Lung (tissue), 11 donors: ENCODE measurements at regions not wholly inside any gene's neighbourhood (a gene's known extent, or its start where the extent isn't known, plus 50 kb on each side); places are given as distances from the start of the nearest gene placed in this dataset.
A peak's percentile ranks its signal among the peaks of the same experiment; 100 is the strongest.

Experiments
- ATAC-seq: fragments of 200-7000 bp; cut with Tn5 transposase; one replicate; pipeline ENCODE4 v1.9.1; 2020; ENCODE audit warnings: moderate number of reproducible peaks; ENCODE audit not compliant: insufficient read depth, low FRiP score
- DNase-seq, 3 donors: peaks; one replicate each; pipeline ENCODE4 v3.0.0-alpha.2; 2013 to 2017
- H3K27ac ChIP-seq, 2 donors: one replicate each; pipeline ENCODE4 v1.5.1; 2013; ENCODE audit warnings: mild to moderate bottlenecking in 2 of 2, moderate library complexity in 2 of 2, control low read depth in 1 of 2, inconsistent platforms in 1 of 2, low read depth in 1 of 2, low read length in 1 of 2
- H3K27me3 ChIP-seq, 3 donors: one replicate each; pipeline ENCODE4 v1.5.1; 2013; ENCODE audit warnings: low read length in 2 of 3; ENCODE audit not compliant: control insufficient read depth in 3 of 3, insufficient read depth in 3 of 3
- H3K36me3 ChIP-seq, 4 donors: one replicate each; pipeline ENCODE4 v1.5.1; 2013; ENCODE audit warnings: low read length in 4 of 4, mild to moderate bottlenecking in 1 of 4, moderate library complexity in 1 of 4; ENCODE audit not compliant: control insufficient read depth in 4 of 4, insufficient read depth in 4 of 4
- H3K4me1 ChIP-seq, 5 donors: one replicate each; pipeline ENCODE4 v1.5.1; 2013; ENCODE audit warnings: low read length in 5 of 5, mild to moderate bottlenecking in 2 of 5, moderate library complexity in 1 of 5; ENCODE audit not compliant: control insufficient read depth in 5 of 5, insufficient read depth in 5 of 5
- H3K4me3 ChIP-seq: one replicate; pipeline ENCODE4 v1.5.1; 2013; ENCODE audit warnings: mild to moderate bottlenecking, control low read depth, moderate library complexity
- H3K9ac ChIP-seq, 2 donors: one replicate each; pipeline ENCODE4 v1.5.1; 2013; ENCODE audit warnings: low read length in 2 of 2, control low read depth in 1 of 2; ENCODE audit not compliant: insufficient read depth in 1 of 2
- H3K9me3 ChIP-seq, 4 donors: one replicate each; pipeline ENCODE4 v1.5.1; 2013; ENCODE audit warnings: low read length in 3 of 4, mild to moderate bottlenecking in 1 of 4, moderate library complexity in 1 of 4; ENCODE audit not compliant: control insufficient read depth in 4 of 4, insufficient read depth in 3 of 4
- WGBS, 2 donors: extraction: QIAGEN DNeasy Blood & Tissue Kit; methylation state at CpG; one replicate each; pipeline ENCODE4 v1.1.7; 2013; 5-methylcytosine and 5-hydroxymethylcytosine counted together
- TF ChIP-seq, protein P1 (sequence below): IDR thresholded peaks from 2 replicates; pipeline ENCODE4 v1.5.1; 2012; ENCODE audit warnings: mild to moderate bottlenecking; ENCODE audit errors: control extremely low read depth, extremely low read depth
- donor health status: control.
- donor health status: control.
- donor health status: Bipolar disorder and iron deficiency.
- donor health status: healthy.
- donor health status: DM: yes; HTN: yes; CAD: no.

DNA sequence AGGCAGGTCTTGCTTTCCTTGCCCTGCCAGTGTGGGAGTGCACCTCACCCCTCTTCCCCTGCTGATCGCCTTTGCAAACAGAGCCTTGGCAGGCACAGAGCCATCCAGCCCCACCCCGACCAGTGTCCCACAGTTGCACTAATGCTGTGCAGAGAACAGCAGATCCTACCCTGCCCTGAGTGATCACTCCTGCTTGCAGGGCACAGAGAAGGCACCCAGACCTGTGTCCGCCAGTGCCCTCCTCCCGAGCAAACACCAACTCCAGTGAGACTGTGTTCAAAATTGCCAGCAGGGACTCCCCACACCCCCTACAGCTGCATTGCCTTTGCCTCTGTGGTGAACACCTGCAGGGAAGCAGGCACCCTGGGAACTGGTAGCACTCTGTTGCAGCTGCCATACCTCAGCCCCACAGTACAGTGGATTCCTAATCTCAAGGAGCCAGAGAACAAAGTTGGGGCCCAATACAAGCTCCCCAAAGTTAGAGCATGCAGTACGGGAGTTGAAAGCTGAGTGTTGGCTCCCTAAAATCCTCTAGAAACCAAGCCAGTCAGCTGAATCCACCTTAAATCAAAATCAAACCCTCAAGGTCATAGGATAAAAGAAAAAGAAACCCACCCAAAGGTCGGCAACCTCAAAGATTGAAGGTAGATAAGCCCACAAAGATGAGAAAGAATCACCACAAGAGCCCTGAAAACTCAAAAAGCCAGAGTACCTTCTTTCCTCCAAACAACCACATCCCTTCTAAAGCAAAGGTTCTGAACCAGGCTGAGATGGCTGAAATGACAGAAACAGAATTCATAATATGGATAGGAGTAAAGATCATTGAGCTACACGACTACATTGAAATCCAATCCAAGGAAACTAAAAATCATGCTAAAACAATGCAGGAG is 92.9 kb upstream of the PIK3R1 start:
- no peak overlapping the region for H3K27ac ChIP-seq
- H3K9ac ChIP-seq: no peak overlapping the region
- ATAC-seq (no peak), DNase-seq (no peak)
- TF ChIP-seq, protein P1, sequence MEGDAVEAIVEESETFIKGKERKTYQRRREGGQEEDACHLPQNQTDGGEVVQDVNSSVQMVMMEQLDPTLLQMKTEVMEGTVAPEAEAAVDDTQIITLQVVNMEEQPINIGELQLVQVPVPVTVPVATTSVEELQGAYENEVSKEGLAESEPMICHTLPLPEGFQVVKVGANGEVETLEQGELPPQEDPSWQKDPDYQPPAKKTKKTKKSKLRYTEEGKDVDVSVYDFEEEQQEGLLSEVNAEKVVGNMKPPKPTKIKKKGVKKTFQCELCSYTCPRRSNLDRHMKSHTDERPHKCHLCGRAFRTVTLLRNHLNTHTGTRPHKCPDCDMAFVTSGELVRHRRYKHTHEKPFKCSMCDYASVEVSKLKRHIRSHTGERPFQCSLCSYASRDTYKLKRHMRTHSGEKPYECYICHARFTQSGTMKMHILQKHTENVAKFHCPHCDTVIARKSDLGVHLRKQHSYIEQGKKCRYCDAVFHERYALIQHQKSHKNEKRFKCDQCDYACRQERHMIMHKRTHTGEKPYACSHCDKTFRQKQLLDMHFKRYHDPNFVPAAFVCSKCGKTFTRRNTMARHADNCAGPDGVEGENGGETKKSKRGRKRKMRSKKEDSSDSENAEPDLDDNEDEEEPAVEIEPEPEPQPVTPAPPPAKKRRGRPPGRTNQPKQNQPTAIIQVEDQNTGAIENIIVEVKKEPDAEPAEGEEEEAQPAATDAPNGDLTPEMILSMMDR: no peak
- H3K4me3 ChIP-seq: no peak overlapping the region
- H3K9me3 ChIP-seq: no peaks in the 10 kb centered on the region
- no peaks in the 10 kb centered on the region for H3K36me3 ChIP-seq
- no peaks in the 10 kb centered on the region for H3K27me3 ChIP-seq
- H3K4me1 ChIP-seq: peaks cover 0 to 7% (median 0%) of the 10 kb centered on the region in 5 donors
- 80 to 90% methylated on average over 7 of the region's 7 CpGs for WGBS, 2 donors

DNA sequence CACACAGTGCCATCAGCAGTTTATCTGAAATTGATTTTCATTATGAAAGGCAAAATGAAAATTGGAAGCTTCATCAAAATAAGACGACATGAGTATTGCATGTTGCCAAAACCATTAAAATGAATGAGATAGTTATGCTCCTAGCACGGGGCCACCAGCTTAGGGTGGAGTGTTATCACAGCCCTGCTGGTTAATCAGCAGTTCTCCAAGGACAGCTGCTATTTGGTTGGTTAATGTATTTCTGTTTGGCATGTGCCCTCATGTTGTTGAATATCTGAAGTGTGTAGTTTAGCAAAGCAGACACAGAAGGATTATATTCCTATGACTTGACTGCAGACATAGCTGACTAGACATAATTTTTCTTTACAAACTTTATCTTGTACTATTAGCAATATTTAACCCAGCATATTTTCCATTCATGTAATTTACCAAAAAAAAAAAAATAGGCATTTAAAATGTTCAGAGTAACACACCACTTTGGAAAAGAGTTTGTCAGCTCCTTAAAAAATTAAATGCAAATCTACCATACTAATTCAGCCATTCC is 98.6 kb upstream of the PIK3R1 start:
- H3K4me3 ChIP-seq: no peak overlapping the region
- ATAC-seq (no peak), DNase-seq (peak in 1 of 3 donors; percentile 7)
- 66 to 76% methylated on average over 2 of the region's 2 CpGs for WGBS, 2 donors
- H3K36me3 ChIP-seq: no peaks in the 10 kb centered on the region
- no peaks in the 10 kb centered on the region for H3K4me1 ChIP-seq
- TF ChIP-seq, protein P1: no peak
- H3K9me3 ChIP-seq: peaks cover 0 to 2% (median 0%) of the 10 kb centered on the region in 4 donors
- no peak overlapping the region for H3K27ac ChIP-seq
- no peak overlapping the region for H3K9ac ChIP-seq
- no peaks in the 10 kb centered on the region for H3K27me3 ChIP-seq

DNA sequence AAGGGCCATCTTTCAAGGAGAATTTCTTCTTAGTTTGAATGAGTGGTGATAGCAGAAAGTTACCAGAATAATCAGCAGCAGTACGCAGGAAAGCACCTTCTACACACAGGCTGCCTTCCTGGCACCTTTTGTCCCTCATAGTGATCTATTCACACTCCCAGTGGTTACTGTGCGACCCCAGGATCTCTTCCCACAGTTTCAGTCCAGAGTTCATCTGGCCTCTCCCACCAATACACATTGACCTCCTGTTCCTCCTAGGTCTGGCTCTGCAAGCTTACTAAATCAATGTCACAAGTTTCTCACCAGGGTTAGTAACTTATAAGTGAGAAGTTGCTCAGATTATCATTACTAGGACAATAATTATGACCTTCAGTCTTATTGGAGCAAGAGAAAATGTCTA is 99.1 kb upstream of the PIK3R1 start:
- WGBS, 2 donors: 87 to 89% methylated on average over 2 of the region's 2 CpGs
- Histone ChIP-seq H3K4me3 (no peak overlapping the region), H3K4me1 (no peaks in the 10 kb centered on the region), H3K36me3 (no peaks in the 10 kb centered on the region), H3K9me3 (peaks cover 0 to 2% (median 0%) of the 10 kb centered on the region in 4 donors), H3K27me3 (no peaks in the 10 kb centered on the region), H3K27ac (no peak overlapping the region), H3K9ac (no peak overlapping the region)
- TF ChIP-seq, protein P1: no peak
- DNase-seq (no peak), ATAC-seq (no peak)
